ENCODE measurements at regions not wholly inside any gene's neighbourhood (a gene's known extent, or its start where the extent isn't known, plus 50 kb on each side); places are given as distances from the start of the nearest gene placed in this dataset.

- no peak for TF ChIP-seq RAD21 (IDR thresholded peaks at IDR 0.05; ENCODE audit: low read depth)
- TF ChIP-seq, protein P1, sequence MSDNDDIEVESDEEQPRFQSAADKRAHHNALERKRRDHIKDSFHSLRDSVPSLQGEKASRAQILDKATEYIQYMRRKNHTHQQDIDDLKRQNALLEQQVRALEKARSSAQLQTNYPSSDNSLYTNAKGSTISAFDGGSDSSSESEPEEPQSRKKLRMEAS (IDR thresholded peaks at IDR 0.05), result no peak
- TF ChIP-seq, protein P2, sequence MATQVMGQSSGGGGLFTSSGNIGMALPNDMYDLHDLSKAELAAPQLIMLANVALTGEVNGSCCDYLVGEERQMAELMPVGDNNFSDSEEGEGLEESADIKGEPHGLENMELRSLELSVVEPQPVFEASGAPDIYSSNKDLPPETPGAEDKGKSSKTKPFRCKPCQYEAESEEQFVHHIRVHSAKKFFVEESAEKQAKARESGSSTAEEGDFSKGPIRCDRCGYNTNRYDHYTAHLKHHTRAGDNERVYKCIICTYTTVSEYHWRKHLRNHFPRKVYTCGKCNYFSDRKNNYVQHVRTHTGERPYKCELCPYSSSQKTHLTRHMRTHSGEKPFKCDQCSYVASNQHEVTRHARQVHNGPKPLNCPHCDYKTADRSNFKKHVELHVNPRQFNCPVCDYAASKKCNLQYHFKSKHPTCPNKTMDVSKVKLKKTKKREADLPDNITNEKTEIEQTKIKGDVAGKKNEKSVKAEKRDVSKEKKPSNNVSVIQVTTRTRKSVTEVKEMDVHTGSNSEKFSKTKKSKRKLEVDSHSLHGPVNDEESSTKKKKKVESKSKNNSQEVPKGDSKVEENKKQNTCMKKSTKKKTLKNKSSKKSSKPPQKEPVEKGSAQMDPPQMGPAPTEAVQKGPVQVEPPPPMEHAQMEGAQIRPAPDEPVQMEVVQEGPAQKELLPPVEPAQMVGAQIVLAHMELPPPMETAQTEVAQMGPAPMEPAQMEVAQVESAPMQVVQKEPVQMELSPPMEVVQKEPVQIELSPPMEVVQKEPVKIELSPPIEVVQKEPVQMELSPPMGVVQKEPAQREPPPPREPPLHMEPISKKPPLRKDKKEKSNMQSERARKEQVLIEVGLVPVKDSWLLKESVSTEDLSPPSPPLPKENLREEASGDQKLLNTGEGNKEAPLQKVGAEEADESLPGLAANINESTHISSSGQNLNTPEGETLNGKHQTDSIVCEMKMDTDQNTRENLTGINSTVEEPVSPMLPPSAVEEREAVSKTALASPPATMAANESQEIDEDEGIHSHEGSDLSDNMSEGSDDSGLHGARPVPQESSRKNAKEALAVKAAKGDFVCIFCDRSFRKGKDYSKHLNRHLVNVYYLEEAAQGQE (IDR thresholded peaks at IDR 0.05; ENCODE audit: low read depth), result no peak
- no peak for TF ChIP-seq ZBTB7A (IDR thresholded peaks at IDR 0.05; ENCODE audit: low read depth)
- TF ChIP-seq NFIC (IDR thresholded peaks at IDR 0.05), result no peak
- TF ChIP-seq YY1 (IDR thresholded peaks at IDR 0.05; ENCODE audit: low read depth), result no peak
- no peak for TF ChIP-seq TAF1 (IDR thresholded peaks at IDR 0.05; ENCODE audit: low read depth)
- TF ChIP-seq CREB1 (IDR thresholded peaks at IDR 0.05; ENCODE audit: low read depth), result no peak
Observed at GRCh38 chr1:214719207-214719606, 116.2 kb downstream of the CENPF start.

All from Ishikawa (cell line).